IMR-90 (cell line): ENCODE measurements at regions not wholly inside any gene's neighbourhood (a gene's known extent, or its start where the extent isn't known, plus 50 kb on each side); places are given as distances from the start of the nearest gene placed in this dataset.

Source experiments
- ATAC-seq: fragments of 200-7000 bp; cut with Tn5 transposase; 2 replicates; pipeline ENCODE4 v1.9.1; 2020; ENCODE audit warnings: low read depth, mild to moderate bottlenecking, moderate library complexity
- BruUV-seq: library from RNA; stranded (reverse); fragments of 400-500 nt; replicated peaks from 2 replicates; lab custom pipeline; 2021; lab: Mats Ljungman, UMichigan
- CTCF ChIA-PET: fragments of 300-600 bp; formaldehyde crosslinking; extraction: SDS; loops from one replicate; lab custom pipeline; 2021; ENCODE audit warnings: antibody characterized with exemption; lab: Yijun Ruan, JAX
- POLR2A ChIA-PET: fragments of 300-600 bp; sonication (Branson Sonifier 250); formaldehyde crosslinking; loops from one replicate; lab custom pipeline; 2022; ENCODE audit warnings: antibody characterized with exemption; ENCODE audit not compliant: unreplicated experiment; lab: Charles Lee
- DNase-seq: peaks from one replicate; pipeline ENCODE4 v3.0.0; 2013
- H2AFZ ChIP-seq: replicated peaks from 2 replicates; pipeline ENCODE3; 2013; ENCODE audit warnings: low read length, mild to moderate bottlenecking; ENCODE audit not compliant: poor library complexity
- H2AK5ac ChIP-seq: 2 replicates; pipeline ENCODE4 v1.6.1; 2013; ENCODE audit warnings: low read depth, low read length, inconsistent platforms
- H2AK9ac ChIP-seq: replicated peaks from 2 replicates; pipeline ENCODE3; 2013; ENCODE audit warnings: mild to moderate bottlenecking, low read depth, low read length, moderate library complexity; ENCODE audit not compliant: poor library complexity
- H2BK120ac ChIP-seq: 2 replicates; pipeline ENCODE4 v1.6.1; 2013; ENCODE audit warnings: low read depth, low read length, inconsistent platforms
- H2BK15ac ChIP-seq: 3 replicates; pipeline ENCODE4 v1.6.1; 2013; ENCODE audit warnings: low read depth, low read length, inconsistent platforms
- H2BK20ac ChIP-seq: 2 replicates; pipeline ENCODE4 v1.6.1; 2013; ENCODE audit warnings: low read depth, mild to moderate bottlenecking, inconsistent platforms, low read length, moderate library complexity
- H2BK5ac ChIP-seq: 2 replicates; pipeline ENCODE4 v1.6.1; 2013; ENCODE audit warnings: mild to moderate bottlenecking, low read depth, low read length, inconsistent platforms; ENCODE audit not compliant: poor library complexity, severe bottlenecking
- H3K14ac ChIP-seq: replicated peaks from 2 replicates; pipeline ENCODE4 v1.6.1; 2013; ENCODE audit warnings: low read depth, low read length, inconsistent platforms
- H3K18ac ChIP-seq: 2 replicates; pipeline ENCODE4 v1.6.1; 2013; ENCODE audit warnings: low read depth, low read length, control low read depth
- H3K23ac ChIP-seq: 2 replicates; pipeline ENCODE4 v1.6.1; 2013; ENCODE audit warnings: low read depth, low read length, inconsistent platforms
- H3K27ac ChIP-seq: 2 replicates; pipeline ENCODE4 v1.5.1; 2013; ENCODE audit warnings: mild to moderate bottlenecking, control low read depth, low read length; ENCODE audit not compliant: insufficient read depth
- H3K27me3 ChIP-seq: 2 replicates; pipeline ENCODE4 v1.6.1; 2013; ENCODE audit warnings: low read length; ENCODE audit not compliant: control insufficient read depth, insufficient read depth
- H3K36me3 ChIP-seq: 2 replicates; pipeline ENCODE4 v1.6.1; 2013; ENCODE audit warnings: low read length, mixed read lengths; ENCODE audit not compliant: control insufficient read depth, insufficient read depth
- H3K4ac ChIP-seq: 2 replicates; pipeline ENCODE4 v1.6.1; 2013; ENCODE audit warnings: low read depth, low read length, inconsistent platforms
- H3K4me1 ChIP-seq: 2 replicates; pipeline ENCODE4 v1.6.1; 2013; ENCODE audit warnings: low read length, mixed read lengths; ENCODE audit not compliant: control insufficient read depth, insufficient read depth
- H3K4me2 ChIP-seq: 2 replicates; pipeline ENCODE4 v1.6.1; 2013; ENCODE audit warnings: low read depth, mild to moderate bottlenecking, control low read depth, low read length, moderate library complexity
- H3K4me3 ChIP-seq: 2 replicates; pipeline ENCODE4 v1.5.1; 2013; ENCODE audit warnings: low read depth, mild to moderate bottlenecking, control low read depth, low read length, moderate library complexity; ENCODE audit not compliant: insufficient read depth
- H3K56ac ChIP-seq: 2 replicates; pipeline ENCODE4 v1.6.1; 2013; ENCODE audit warnings: low read length, inconsistent platforms; ENCODE audit not compliant: insufficient read depth; ENCODE audit errors: extremely low read depth
- H3K79me1 ChIP-seq, 2 experiments: 2 replicates each; pipeline ENCODE4 v1.6.1; 2013; ENCODE audit warnings: low read length in 2 of 2, inconsistent platforms in 1 of 2, low read depth in 1 of 2
- H3K9ac ChIP-seq: 2 replicates; pipeline ENCODE4 v1.6.1; 2013; ENCODE audit warnings: low read depth, low read length, control low read depth
- H3K9me1 ChIP-seq: 2 replicates; pipeline ENCODE4 v1.6.1; 2013; ENCODE audit warnings: low read length, inconsistent platforms; ENCODE audit not compliant: insufficient read depth
- H3K9me3 ChIP-seq: 2 replicates; pipeline ENCODE4 v1.6.1; 2013; ENCODE audit warnings: low read length; ENCODE audit not compliant: control insufficient read depth, insufficient read depth
- H4K20me1 ChIP-seq: 2 replicates; pipeline ENCODE4 v1.6.1; 2013; ENCODE audit warnings: low read length, inconsistent platforms; ENCODE audit not compliant: insufficient read depth
- H4K5ac ChIP-seq: 2 replicates; pipeline ENCODE4 v1.6.1; 2013; ENCODE audit warnings: mild to moderate bottlenecking, low read depth, low read length, control low read depth
- H4K8ac ChIP-seq, 2 experiments: 2 replicates each; pipeline ENCODE4 v1.6.1; 2013; ENCODE audit warnings: low read depth in 2 of 2, low read length in 2 of 2, control low read depth in 1 of 2, inconsistent platforms in 1 of 2
- H4K91ac ChIP-seq: 2 replicates; pipeline ENCODE4 v1.6.1; 2013; ENCODE audit warnings: low read depth, low read length, inconsistent platforms; ENCODE audit not compliant: insufficient read depth
- BHLHE40 ChIP-seq: fragments of 150-350 bp; IDR thresholded peaks from 2 replicates; pipeline ENCODE4 v1.6.1; 2016; ENCODE audit warnings: mild to moderate bottlenecking, low read depth, low read length
- CEBPB ChIP-seq: IDR thresholded peaks from 2 replicates; pipeline ENCODE4 v1.6.1; 2012; ENCODE audit warnings: low read depth, low read length, improper control_type of control experiment
- CHD1 ChIP-seq: IDR thresholded peaks from 2 replicates; pipeline ENCODE4 v1.6.1; 2012; ENCODE audit warnings: low read depth, low read length, improper control_type of control experiment
- FOS ChIP-seq: fragments of 150-350 bp; IDR thresholded peaks from 2 replicates; pipeline ENCODE4 v1.6.1; 2016; ENCODE audit warnings: low read depth, low read length
- MAFK ChIP-seq: IDR thresholded peaks from 2 replicates; pipeline ENCODE4 v1.6.1; 2012; ENCODE audit warnings: low read depth, low read length, improper control_type of control experiment
- MAZ ChIP-seq: IDR thresholded peaks from 2 replicates; pipeline ENCODE4 v1.6.1; 2012; ENCODE audit warnings: low read depth, mild to moderate bottlenecking, low read length, improper control_type of control experiment, moderate library complexity, borderline replicate concordance
- MXI1 ChIP-seq: IDR thresholded peaks from 2 replicates; pipeline ENCODE4 v1.6.1; 2012; ENCODE audit warnings: low read depth, mild to moderate bottlenecking, low read length, moderate library complexity, borderline replicate concordance
- NFE2L2 ChIP-seq: fragments of 150-350 bp; IDR thresholded peaks from 2 replicates; pipeline ENCODE4 v1.6.1; 2016; ENCODE audit warnings: low read depth, mild to moderate bottlenecking, low read length
- POLR2A ChIP-seq: IDR thresholded peaks from 2 replicates; pipeline ENCODE4 v1.6.1; 2012; ENCODE audit warnings: mild to moderate bottlenecking, low read depth, low read length
- RAD21 ChIP-seq: IDR thresholded peaks from 2 replicates; pipeline ENCODE4 v1.6.1; 2012; ENCODE audit warnings: low read length, improper control_type of control experiment
- RCOR1 ChIP-seq: IDR thresholded peaks from 2 replicates; pipeline ENCODE4 v1.6.1; 2012; ENCODE audit warnings: mild to moderate bottlenecking, low read length, improper control_type of control experiment; ENCODE audit not compliant: insufficient replicate concordance
- RFX5 ChIP-seq: IDR thresholded peaks from 2 replicates; pipeline ENCODE4 v1.8.0; 2012; ENCODE audit warnings: low read depth, mild to moderate bottlenecking, low read length, moderate library complexity
- SMC3 ChIP-seq: fragments of 150-350 bp; IDR thresholded peaks from 2 replicates; pipeline ENCODE4 v1.6.1; 2016; ENCODE audit warnings: low read depth, mild to moderate bottlenecking, antibody characterized with exemption, low read length, moderate library complexity
- WGBS, 2 experiments: methylation state at CpG; one replicate each; pipeline versions ENCODE4 v1.1.5 to v1.1.7; 2013; ENCODE audit warnings: missing lambda C conversion rate in 2 of 2; ENCODE audit not compliant: insufficient read length in 1 of 2; ENCODE audit errors: extremely low coverage in 2 of 2; 5-methylcytosine and 5-hydroxymethylcytosine counted together
- dilution Hi-C: fragments of 300-500 bp; cut with HindIII; formaldehyde crosslinking; loops from one replicate; pipeline ENCODE4 v1.14.3; 2018; ENCODE audit warnings: low sequenced_read_pairs; ENCODE audit not compliant: unreplicated experiment
- in situ Hi-C: fragments of 300-500 bp; cut with MboI; formaldehyde crosslinking; loops from 3 replicates; pipeline ENCODE4 v1.14.3; 2019; ENCODE audit warnings: low sequenced_read_pairs, inconsistent platforms, mixed read lengths
- intact Hi-C: fragments of 100-400 bp; cut with micrococcal nuclease; formaldehyde crosslinking; loops from 2 replicates; pipeline ENCODE4 v1.10.0; 2022
- TF ChIP-seq, protein P1 (sequence below): fragments of 150-350 bp; IDR thresholded peaks from 2 replicates; pipeline ENCODE4 v1.6.1; 2017; ENCODE audit warnings: mild to moderate bottlenecking, antibody characterized with exemption, low read length, low read depth
- TF ChIP-seq, protein P2 (sequence below): conservative IDR thresholded peaks from 2 replicates; pipeline ENCODE4 v1.5.1; 2012; ENCODE audit warnings: mild to moderate bottlenecking, low read depth, low read length, improper control_type of control experiment
- TF ChIP-seq, protein P3 (sequence below): fragments of 150-350 bp; IDR thresholded peaks from 2 replicates; pipeline ENCODE4 v1.6.1; 2016; ENCODE audit warnings: low read depth, mild to moderate bottlenecking, low read length, moderate library complexity, borderline replicate concordance

DNA sequence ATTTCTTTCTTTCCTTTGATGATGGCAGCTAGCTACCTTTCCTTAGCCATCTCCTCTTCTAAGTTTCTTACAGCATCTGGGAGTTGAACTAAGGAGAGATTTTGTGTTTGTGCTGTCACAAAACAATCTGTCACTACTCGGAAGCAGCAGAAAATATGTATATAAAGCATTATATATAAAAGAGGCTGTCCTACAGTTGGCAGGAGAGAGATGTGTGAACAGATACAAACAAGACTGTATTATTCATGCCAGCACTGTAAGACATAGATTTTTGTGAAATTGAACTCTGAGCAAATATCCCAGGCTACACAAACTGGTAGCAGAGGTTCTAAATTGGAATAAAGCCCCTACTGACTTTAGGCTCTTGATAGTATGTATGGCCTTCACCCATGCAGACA, 577.5 kb upstream of the NECTIN3 start:
- intact Hi-C loops, result loop anchor here (10.0 kb wide), 1 partner anchor 759 kb away; no protein-coding TSS in a partner anchor

More for the DNA sequence above, 577.5 kb upstream of the NECTIN3 start:
- no peaks in the 10 kb centered on the region for H4K20me1 ChIP-seq
- H2AK9ac ChIP-seq, result no peak overlapping the region
- H3K9me3 ChIP-seq, result no peaks in the 10 kb centered on the region
- in situ Hi-C loops, result no loop called here
- no peak overlapping the region for H3K9ac ChIP-seq
- ChIA-PET POLR2A (no interaction called here), CTCF (no interaction called here)
- ATAC-seq, result no peak
- H4K5ac ChIP-seq, result no peak overlapping the region
- no peak overlapping the region for H3K23ac ChIP-seq
- TF ChIP-seq RCOR1 (no peak), CEBPB (no peak), RAD21 (no peak), NFE2L2 (no peak), SMC3 (no peak), RFX5 (no peak), FOS (no peak), POLR2A (no peak), BHLHE40 (no peak), MAFK (no peak), MAZ (no peak), CHD1 (no peak), MXI1 (no peak)
- TF ChIP-seq, protein P1, sequence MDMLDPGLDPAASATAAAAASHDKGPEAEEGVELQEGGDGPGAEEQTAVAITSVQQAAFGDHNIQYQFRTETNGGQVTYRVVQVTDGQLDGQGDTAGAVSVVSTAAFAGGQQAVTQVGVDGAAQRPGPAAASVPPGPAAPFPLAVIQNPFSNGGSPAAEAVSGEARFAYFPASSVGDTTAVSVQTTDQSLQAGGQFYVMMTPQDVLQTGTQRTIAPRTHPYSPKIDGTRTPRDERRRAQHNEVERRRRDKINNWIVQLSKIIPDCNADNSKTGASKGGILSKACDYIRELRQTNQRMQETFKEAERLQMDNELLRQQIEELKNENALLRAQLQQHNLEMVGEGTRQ, result no peak
- TF ChIP-seq, protein P2, sequence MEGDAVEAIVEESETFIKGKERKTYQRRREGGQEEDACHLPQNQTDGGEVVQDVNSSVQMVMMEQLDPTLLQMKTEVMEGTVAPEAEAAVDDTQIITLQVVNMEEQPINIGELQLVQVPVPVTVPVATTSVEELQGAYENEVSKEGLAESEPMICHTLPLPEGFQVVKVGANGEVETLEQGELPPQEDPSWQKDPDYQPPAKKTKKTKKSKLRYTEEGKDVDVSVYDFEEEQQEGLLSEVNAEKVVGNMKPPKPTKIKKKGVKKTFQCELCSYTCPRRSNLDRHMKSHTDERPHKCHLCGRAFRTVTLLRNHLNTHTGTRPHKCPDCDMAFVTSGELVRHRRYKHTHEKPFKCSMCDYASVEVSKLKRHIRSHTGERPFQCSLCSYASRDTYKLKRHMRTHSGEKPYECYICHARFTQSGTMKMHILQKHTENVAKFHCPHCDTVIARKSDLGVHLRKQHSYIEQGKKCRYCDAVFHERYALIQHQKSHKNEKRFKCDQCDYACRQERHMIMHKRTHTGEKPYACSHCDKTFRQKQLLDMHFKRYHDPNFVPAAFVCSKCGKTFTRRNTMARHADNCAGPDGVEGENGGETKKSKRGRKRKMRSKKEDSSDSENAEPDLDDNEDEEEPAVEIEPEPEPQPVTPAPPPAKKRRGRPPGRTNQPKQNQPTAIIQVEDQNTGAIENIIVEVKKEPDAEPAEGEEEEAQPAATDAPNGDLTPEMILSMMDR, result no peak
- TF ChIP-seq, protein P3, sequence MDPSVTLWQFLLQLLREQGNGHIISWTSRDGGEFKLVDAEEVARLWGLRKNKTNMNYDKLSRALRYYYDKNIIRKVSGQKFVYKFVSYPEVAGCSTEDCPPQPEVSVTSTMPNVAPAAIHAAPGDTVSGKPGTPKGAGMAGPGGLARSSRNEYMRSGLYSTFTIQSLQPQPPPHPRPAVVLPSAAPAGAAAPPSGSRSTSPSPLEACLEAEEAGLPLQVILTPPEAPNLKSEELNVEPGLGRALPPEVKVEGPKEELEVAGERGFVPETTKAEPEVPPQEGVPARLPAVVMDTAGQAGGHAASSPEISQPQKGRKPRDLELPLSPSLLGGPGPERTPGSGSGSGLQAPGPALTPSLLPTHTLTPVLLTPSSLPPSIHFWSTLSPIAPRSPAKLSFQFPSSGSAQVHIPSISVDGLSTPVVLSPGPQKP, result no peak
- dilution Hi-C loops, result no loop called here
- no CpG with 5 or more reads among the region's 1 CpG for WGBS, 2 experiments
- no peak overlapping the region; the same call in 1 of the 2 replicates for H2BK20ac ChIP-seq
- no peaks in the 10 kb centered on the region for H3K27me3 ChIP-seq
- no peak overlapping the region for H4K8ac ChIP-seq
- no peak overlapping the region for H2BK5ac ChIP-seq
- no peak overlapping the region for H2BK120ac ChIP-seq
- no peaks in the 10 kb centered on the region for H3K9me1 ChIP-seq
- H3K4me3 ChIP-seq, result no peak overlapping the region
- no peak for DNase-seq
- H2AFZ ChIP-seq, result no peak overlapping the region
- no peak overlapping the region for H3K4me2 ChIP-seq
- no peaks in the 10 kb centered on the region for H3K36me3 ChIP-seq
- no peak overlapping the region for H2AK5ac ChIP-seq
- no TSS peak for BruUV-seq
- H3K27ac ChIP-seq, result no peak overlapping the region
- no peak overlapping the region for H3K18ac ChIP-seq
- H2BK15ac ChIP-seq, result no peak overlapping the region
- H3K4ac ChIP-seq, result no peak overlapping the region
- no peaks in the 10 kb centered on the region for H3K4me1 ChIP-seq
- no peaks in the 10 kb centered on the region for H3K79me1 ChIP-seq
- H3K14ac ChIP-seq, result 0 out of 2 replicates have a peak overlapping the region, but pooled peaks have one; percentile 16
- H4K91ac ChIP-seq, result no peak overlapping the region
- no peak overlapping the region for H3K56ac ChIP-seq
